Activated CD4-positive, alpha-beta T cell treated with anti-CD3 and anti-CD28 coated beads, Interleukin-2, amount 50 U/mL, for 16 hours (primary cell): ENCODE measurements at regions not wholly inside any gene's neighbourhood (a gene's known extent, or its start where the extent isn't known, plus 50 kb on each side); places are given as distances from the start of the nearest gene placed in this dataset.

ENCODE experiments used
- DNase-seq: peaks from one replicate; pipeline ENCODE4 v3.0.0-alpha.2; 2020

GRCh38 chr21:22627911-22628310, 1629.7 kb downstream of the NCAM2 start:
- no peak for DNase-seq

- DNase-seq = no peak
These were observed 1632.8 kb downstream of the NCAM2 start for GRCh38 chr21:22630953-22631465.

- no peak for DNase-seq
These were observed 1634.0 kb downstream of the NCAM2 start for GRCh38 chr21:22632176-22632575.

GRCh38 chr21:22649246-22649645, 1651.0 kb downstream of the NCAM2 start:
- no peak for DNase-seq

- DNase-seq = no peak
These were observed 1652.0 kb downstream of the NCAM2 start for GRCh38 chr21:22650226-22650625.

- DNase-seq = no peak
These were observed 1659.6 kb downstream of the NCAM2 start for GRCh38 chr21:22657781-22658180.

GRCh38 chr21:22670148-22670547, 1671.9 kb downstream of the NCAM2 start:
- DNase-seq = no peak

GRCh38 chr21:22679207-22679606, 1681.0 kb downstream of the NCAM2 start:
- DNase-seq = no peak

- DNase-seq = no peak
These were observed 1693.4 kb downstream of the NCAM2 start for GRCh38 chr21:22691658-22692057.

GRCh38 chr21:22703521-22703920, 1705.3 kb downstream of the NCAM2 start:
- DNase-seq = no peak

- no peak for DNase-seq
These were observed 1712.5 kb downstream of the NCAM2 start for GRCh38 chr21:22710721-22711120.

GRCh38 chr21:22711636-22712035, 1713.4 kb downstream of the NCAM2 start:
- DNase-seq = no peak

- peak; percentile 21 for DNase-seq
These were observed 1727.2 kb downstream of the NCAM2 start for GRCh38 chr21:22725436-22725835.

- DNase-seq = no peak
These were observed 1729.9 kb downstream of the NCAM2 start for GRCh38 chr21:22728091-22728490.

GRCh38 chr21:22743085-22743484, 1744.9 kb downstream of the NCAM2 start:
- DNase-seq = no peak

- no peak for DNase-seq
These were observed 1756.5 kb downstream of the NCAM2 start for GRCh38 chr21:22754746-22755145.

GRCh38 chr21:22758478-22758877, 1760.3 kb downstream of the NCAM2 start:
- DNase-seq = no peak

GRCh38 chr21:22762463-22762862, 1764.3 kb downstream of the NCAM2 start:
- no peak for DNase-seq

GRCh38 chr21:22763442-22763841, 1765.2 kb downstream of the NCAM2 start:
- no peak for DNase-seq

GRCh38 chr21:22764222-22764621, 1766.0 kb downstream of the NCAM2 start:
- DNase-seq = no peak

- DNase-seq = no peak
These were observed 1793.2 kb downstream of the NCAM2 start for GRCh38 chr21:22791376-22791775.

- peak; percentile 31 for DNase-seq
These were observed 1793.9 kb downstream of the NCAM2 start for GRCh38 chr21:22791986-22792560.

GRCh38 chr21:22795091-22795490, 1796.9 kb downstream of the NCAM2 start:
- DNase-seq = no peak

- DNase-seq = no peak
These were observed 1797.4 kb downstream of the NCAM2 start for GRCh38 chr21:22795644-22796043.

- DNase-seq = no peak
These were observed 1797.9 kb downstream of the NCAM2 start for GRCh38 chr21:22796147-22796546.
